GM13976 (cell line): ENCODE measurements at regions not wholly inside any gene's neighbourhood (a gene's known extent, or its start where the extent isn't known, plus 50 kb on each side); places are given as distances from the start of the nearest gene placed in this dataset.

Experiments used
- DNase-seq: peaks from one replicate; pipeline ENCODE4 v3.0.0; 2012; ENCODE audit warnings: low spot score
- in situ Hi-C: fragments of 300-500 bp; cut with MboI; formaldehyde crosslinking; loops from one replicate; pipeline ENCODE4 v1.12.0; 2022; ENCODE audit warnings: low sequenced_read_pairs, mixed read lengths, inconsistent platforms; ENCODE audit not compliant: unreplicated experiment
- TF ChIP-seq, protein P1 (sequence below): IDR thresholded peaks from 2 replicates; pipeline ENCODE4 v1.5.1; 2012; ENCODE audit warnings: borderline replicate concordance, mild to moderate bottlenecking; ENCODE audit not compliant: insufficient read depth; ENCODE audit errors: extremely low read depth, missing control alignments, control extremely low read depth

DNA sequence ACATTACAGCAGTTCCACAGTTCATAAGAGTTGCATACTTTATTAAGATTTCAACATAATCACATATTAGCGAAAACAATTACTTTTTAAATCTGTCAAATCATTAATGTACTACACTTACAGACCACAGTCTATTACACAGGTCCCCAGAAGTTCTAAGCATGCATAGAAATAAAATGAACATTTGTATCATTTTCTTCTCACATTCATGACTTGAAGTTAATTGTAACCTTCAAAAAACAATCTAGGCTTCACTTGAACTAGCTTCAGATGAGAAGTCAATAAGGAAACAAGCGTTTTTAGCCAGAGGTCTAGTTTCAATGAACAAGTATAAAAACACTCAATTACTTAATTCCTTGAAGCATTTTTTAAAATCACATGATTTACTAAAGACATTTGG, 238.3 kb downstream of the HACE1 start:
- DNase-seq: no peak
- in situ Hi-C loops: no loop called here
- TF ChIP-seq, protein P1, sequence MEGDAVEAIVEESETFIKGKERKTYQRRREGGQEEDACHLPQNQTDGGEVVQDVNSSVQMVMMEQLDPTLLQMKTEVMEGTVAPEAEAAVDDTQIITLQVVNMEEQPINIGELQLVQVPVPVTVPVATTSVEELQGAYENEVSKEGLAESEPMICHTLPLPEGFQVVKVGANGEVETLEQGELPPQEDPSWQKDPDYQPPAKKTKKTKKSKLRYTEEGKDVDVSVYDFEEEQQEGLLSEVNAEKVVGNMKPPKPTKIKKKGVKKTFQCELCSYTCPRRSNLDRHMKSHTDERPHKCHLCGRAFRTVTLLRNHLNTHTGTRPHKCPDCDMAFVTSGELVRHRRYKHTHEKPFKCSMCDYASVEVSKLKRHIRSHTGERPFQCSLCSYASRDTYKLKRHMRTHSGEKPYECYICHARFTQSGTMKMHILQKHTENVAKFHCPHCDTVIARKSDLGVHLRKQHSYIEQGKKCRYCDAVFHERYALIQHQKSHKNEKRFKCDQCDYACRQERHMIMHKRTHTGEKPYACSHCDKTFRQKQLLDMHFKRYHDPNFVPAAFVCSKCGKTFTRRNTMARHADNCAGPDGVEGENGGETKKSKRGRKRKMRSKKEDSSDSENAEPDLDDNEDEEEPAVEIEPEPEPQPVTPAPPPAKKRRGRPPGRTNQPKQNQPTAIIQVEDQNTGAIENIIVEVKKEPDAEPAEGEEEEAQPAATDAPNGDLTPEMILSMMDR: no peak

DNA sequence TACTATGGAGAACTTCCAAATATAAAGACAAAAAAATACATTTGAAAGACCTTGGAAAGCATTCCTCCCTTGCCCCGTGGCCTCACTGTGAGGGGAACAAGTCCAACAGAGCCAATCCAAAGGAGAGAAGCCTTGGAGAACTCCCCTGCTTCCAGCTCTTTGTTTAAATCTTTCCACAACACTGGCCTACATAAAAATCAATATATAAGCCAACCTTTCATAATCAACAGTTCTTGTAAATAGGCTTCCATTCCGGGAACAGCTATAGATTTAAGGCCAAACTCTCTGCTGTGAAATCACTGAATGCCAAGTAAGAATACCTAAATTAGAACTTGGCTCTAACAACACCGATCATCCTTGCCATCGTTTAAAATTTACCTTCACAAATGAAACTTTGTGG, 242.1 kb downstream of the HACE1 start:
- in situ Hi-C loops: no loop called here
- TF ChIP-seq, protein P1: no peak
- DNase-seq: no peak

DNA sequence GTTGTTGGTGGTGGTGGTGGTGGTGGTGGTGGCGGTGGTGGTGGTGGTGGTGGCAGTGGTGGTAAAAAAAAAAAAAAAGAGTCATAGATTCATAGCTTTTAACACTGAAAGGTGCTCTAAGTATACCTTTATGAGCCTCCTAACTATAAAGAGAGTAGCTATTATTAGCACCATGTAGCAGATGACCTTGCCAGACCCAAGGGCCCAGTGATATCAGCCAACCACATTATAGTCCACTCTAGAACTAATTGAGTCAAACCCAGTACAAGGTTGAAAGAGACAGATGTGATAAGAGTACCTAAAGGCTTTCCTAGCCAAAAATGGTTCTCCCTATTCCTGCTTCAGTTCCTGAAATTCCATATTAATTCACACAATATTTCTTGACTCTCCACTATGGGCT, 245.3 kb downstream of the HACE1 start:
- no peak for DNase-seq
- TF ChIP-seq, protein P1: no peak
- in situ Hi-C loops: no loop called here

DNA sequence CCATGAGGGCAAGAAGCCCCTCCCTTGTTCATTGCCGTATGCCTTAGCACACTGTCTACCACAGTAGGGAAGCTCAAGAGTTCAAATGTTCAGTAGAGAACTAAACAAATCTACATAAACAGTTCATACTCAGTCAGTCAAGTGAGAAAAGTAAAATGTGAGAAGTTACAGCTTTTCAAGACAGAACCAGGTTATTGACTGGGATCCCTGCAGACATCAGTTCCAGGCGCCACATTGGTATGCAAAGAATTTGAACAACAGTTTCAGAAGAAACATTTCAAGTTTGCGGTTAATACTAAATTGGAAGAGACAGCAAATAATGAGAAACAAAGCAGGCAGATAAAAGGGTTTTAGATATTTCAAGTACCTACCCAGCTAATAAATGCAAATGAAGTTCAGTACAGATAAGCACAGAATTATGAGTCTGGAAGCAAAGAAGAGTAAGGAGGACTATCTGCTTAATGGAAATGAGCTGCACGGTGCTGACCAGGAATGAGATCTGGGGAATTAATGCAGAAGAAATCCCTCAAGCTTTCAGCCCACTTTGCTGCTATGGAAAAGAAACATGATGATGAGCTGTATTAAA, 246.2 kb downstream of the HACE1 start:
- in situ Hi-C loops: no loop called here
- TF ChIP-seq, protein P1: no peak

DNA sequence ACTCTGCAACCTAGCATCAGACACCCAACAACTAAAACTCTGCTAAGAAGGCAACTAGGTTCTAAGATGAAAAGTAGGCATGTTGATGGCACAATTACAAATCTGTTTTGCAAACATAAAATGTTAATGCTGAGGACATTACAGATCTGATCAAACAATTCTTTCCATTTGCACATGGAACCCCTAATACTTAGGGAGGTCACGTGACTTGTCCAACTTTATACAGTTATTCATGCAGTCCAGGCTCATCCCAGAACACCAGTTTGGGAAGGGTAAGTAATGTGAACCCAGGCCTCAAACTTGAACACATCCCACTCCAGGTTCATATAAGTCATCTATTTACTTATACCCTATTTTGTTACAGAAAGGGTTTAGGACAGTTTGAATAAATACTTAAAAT, 247.2 kb downstream of the HACE1 start:
- DNase-seq: no peak
- TF ChIP-seq, protein P1: no peak
- in situ Hi-C loops: no loop called here

More for the DNA sequence above, 246.2 kb downstream of the HACE1 start:
- DNase-seq: no peak

DNA sequence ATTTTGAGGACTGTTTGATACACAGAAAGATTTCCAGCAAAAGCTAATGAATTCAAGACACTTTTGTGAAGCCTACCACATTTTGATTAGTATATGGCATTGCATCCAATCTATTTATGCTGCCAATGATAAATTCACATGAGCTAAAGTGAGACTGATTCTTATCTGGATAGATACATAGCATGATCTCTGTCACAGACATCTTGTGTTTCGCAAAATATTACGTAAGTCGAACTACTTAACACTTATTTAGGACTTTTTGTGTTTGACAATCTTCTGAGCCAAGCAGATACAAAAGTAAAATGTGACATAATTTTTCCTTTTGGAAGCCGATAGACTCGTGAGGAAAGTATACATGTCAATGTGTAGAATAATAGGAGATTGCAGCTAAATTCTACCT, 251.6 kb downstream of the HACE1 start:
- no peak for DNase-seq
- in situ Hi-C loops: no loop called here

DNA sequence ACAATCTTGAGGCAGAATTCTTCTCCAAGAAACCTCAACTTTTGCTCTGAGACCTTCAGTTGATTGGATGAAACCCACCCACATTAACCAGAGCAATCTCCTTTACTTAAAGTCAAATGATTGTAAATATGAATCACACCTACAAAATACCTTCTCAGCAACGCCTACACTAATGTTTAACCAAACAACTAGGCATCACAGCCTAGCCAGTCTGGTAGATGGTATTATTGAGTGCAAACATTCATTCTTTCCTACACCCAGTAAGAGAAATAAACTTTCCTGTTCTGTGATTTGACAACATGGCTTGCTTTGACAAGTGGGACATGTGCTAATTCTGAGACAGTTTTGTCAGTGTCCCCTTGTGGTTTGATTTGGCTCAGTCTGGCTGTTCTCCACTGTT, 252.2 kb downstream of the HACE1 start:
- in situ Hi-C loops: no loop called here
- no peak for DNase-seq
- TF ChIP-seq, protein P1: no peak

More for the DNA sequence above, 251.6 kb downstream of the HACE1 start:
- TF ChIP-seq, protein P1: no peak
